ENCODE measurements at regions not wholly inside any gene's neighbourhood (a gene's known extent, or its start where the extent isn't known, plus 50 kb on each side); places are given as distances from the start of the nearest gene placed in this dataset.

DNA sequence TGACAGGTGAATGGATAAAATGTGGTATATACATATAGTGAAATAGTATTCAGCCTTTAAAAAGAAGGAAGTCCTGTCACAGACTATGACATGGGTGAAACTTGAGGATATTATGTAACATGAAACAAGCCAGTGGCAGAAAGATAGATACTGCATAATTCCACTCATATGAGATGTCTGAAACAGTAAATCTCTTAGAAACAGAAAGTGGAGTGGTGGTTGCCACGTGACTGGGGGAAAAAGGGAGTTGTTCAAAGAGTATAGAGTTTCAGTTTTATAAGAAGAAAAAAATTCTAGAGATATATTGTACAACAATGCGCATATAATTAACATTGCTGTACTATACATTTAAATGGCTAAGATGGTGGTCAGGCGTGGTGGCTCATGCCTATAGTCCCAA lies 178.2 kb upstream of the ATP5MC3 start:
- TF ChIP-seq, protein P1, sequence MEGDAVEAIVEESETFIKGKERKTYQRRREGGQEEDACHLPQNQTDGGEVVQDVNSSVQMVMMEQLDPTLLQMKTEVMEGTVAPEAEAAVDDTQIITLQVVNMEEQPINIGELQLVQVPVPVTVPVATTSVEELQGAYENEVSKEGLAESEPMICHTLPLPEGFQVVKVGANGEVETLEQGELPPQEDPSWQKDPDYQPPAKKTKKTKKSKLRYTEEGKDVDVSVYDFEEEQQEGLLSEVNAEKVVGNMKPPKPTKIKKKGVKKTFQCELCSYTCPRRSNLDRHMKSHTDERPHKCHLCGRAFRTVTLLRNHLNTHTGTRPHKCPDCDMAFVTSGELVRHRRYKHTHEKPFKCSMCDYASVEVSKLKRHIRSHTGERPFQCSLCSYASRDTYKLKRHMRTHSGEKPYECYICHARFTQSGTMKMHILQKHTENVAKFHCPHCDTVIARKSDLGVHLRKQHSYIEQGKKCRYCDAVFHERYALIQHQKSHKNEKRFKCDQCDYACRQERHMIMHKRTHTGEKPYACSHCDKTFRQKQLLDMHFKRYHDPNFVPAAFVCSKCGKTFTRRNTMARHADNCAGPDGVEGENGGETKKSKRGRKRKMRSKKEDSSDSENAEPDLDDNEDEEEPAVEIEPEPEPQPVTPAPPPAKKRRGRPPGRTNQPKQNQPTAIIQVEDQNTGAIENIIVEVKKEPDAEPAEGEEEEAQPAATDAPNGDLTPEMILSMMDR (IDR thresholded peaks at IDR 0.05; ENCODE audit: low read depth, low read length, missing control alignments): no peak
- in situ Hi-C loops (cut with HindIII; ENCODE audit: low sequenced_read_pairs): no loop called here
- no peak for DNase-seq (ENCODE audit: low read depth)
- no peak overlapping the region for H3K4me3 ChIP-seq (ENCODE audit: low read depth, low read length)

DNA sequence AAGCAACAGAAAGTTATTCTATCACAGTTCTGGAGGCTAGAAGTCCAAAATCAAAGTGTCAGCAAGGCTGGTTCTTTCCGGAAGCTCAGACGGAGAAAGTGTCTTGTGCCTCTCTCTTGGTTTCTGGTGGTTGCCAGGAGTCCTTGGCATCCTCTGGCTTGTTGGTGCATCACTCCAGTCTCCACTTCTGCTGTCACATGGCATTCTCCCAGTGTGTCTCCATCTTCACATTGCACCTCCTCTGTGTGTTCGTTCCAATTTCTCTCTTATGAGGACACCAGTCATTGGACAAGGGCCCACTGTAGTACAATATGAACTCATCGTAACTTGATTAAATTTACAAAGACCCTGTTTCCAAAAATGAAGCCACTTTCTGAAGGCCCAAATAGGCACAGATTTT lies 175.4 kb upstream of the ATP5MC3 start:
- DNase-seq (ENCODE audit: low read depth): no peak
- in situ Hi-C loops (cut with HindIII; ENCODE audit: low sequenced_read_pairs): no loop called here
- TF ChIP-seq, protein P1 (IDR thresholded peaks at IDR 0.05; ENCODE audit: low read depth, low read length, missing control alignments): no peak
- no peak overlapping the region for H3K4me3 ChIP-seq (ENCODE audit: low read depth, low read length)

DNA sequence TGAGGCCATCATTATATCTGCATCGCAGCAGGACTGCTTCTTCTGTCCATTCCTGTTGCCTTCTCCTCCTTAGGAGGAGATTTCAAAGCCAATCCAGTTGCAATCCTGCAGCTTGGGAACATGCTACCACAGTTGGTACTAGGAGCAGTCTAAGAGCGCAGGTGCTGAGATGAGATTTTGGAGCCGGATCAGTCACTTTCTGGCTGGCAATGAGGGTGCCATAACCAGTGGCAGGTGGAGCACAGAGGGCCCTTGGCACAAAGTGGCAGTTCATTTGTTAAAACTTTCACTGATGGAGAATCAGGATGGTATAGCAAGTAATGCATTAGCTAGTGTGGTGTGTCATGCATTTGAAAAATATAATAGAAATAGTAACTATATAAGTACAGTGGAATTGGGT lies 173.7 kb upstream of the ATP5MC3 start:
- TF ChIP-seq, protein P1 (IDR thresholded peaks at IDR 0.05; ENCODE audit: low read depth, low read length, missing control alignments): no peak
- in situ Hi-C loops (cut with HindIII; ENCODE audit: low sequenced_read_pairs): no loop called here
- no peak for DNase-seq (ENCODE audit: low read depth)
- no peak overlapping the region for H3K4me3 ChIP-seq (ENCODE audit: low read depth, low read length)

DNA sequence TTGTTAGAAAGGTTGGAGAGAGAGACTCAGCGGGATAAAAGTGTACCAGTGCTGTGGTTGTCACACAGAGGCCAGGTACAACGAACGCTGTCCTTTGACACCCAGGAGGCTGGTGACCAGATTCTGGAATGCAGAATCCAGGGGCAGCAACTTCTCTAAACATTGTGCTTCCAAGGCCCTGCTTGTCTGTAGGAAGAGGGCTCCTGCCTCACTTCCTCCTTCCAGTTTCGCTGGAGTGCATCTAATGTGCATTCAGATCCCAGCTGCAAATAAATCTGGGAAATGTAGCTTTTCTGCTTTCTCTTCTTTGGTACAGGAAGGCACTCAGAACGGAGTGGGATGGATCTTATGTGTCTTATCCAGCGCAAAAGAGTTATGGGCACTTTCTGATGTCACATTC lies 171.8 kb upstream of the ATP5MC3 start:
- TF ChIP-seq, protein P1 (IDR thresholded peaks at IDR 0.05; ENCODE audit: low read depth, low read length, missing control alignments): no peak
- DNase-seq (ENCODE audit: low read depth): no peak
- H3K4me3 ChIP-seq (ENCODE audit: low read depth, low read length): no peak overlapping the region
- in situ Hi-C loops (cut with HindIII; ENCODE audit: low sequenced_read_pairs): no loop called here

DNA sequence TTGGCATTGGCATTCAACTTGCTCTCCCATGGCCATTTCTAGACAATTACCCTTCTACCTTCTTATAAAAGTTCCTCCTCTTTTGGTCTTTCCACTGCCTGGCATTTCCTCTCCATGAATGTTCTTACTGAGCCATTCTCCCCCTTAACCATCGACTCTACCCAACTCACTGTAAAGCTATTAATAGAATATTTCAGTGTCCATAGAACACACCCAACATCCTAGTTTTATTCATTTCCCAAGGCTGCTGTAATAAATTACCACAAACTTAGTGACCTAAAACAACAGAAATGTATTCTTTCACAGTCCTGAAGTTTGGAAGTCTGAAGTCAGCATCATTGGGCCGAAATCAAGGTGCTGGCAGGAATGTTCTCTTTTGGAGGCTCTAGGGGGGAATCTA lies 170.0 kb upstream of the ATP5MC3 start:
- TF ChIP-seq, protein P1 (IDR thresholded peaks at IDR 0.05; ENCODE audit: low read depth, low read length, missing control alignments): no peak
- in situ Hi-C loops (cut with HindIII; ENCODE audit: low sequenced_read_pairs): no loop called here
- no peak overlapping the region for H3K4me3 ChIP-seq (ENCODE audit: low read depth, low read length)
- no peak for DNase-seq (ENCODE audit: low read depth)

DNA sequence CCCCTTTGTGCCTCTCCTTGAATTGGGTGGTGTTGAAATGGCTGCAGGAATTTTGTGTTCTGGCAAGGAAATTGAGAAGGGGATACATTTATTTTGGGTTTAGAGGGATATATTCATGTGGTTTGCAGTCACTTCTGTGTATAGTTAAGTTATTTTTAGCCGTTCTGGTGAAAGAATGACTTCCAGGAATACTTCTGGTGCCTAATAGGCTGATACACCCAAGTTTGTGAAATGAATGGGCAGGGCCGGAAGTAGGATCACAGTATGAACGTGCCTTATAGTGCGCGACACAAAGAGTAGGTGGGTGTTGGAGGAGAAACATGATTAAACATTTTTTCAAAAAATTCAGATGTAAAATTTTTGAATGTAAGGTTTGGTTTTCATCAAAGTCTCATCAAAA lies 168.6 kb upstream of the ATP5MC3 start:
- TF ChIP-seq, protein P1 (IDR thresholded peaks at IDR 0.05; ENCODE audit: low read depth, low read length, missing control alignments): no peak

DNA sequence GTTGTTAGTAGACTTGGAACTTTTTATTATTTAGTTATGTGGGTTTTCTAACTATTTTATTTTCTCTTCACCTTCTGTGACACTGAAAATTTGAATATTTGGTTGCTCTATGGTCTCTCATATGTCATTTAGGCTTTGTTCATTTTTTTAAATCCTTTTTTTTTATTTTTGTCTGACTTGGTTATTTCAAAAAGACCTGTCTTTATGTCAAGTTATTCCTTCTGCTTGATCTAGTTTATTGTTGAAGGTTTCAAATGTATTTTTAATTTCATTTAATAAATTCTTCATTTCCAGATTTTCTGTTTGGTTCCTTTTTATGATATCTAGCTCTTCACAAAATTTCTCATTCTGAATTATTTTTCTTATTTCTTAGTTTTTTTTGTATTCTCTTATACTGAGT lies 160.6 kb upstream of the ATP5MC3 start:
- in situ Hi-C loops (cut with HindIII; ENCODE audit: low sequenced_read_pairs): no loop called here

More for the DNA sequence above, 168.6 kb upstream of the ATP5MC3 start:
- DNase-seq (ENCODE audit: low read depth): no peak
- H3K4me3 ChIP-seq (ENCODE audit: low read depth, low read length): no peak overlapping the region
- in situ Hi-C loops (cut with HindIII; ENCODE audit: low sequenced_read_pairs): no loop called here

More for the DNA sequence above, 160.6 kb upstream of the ATP5MC3 start:
- H3K4me3 ChIP-seq (ENCODE audit: low read depth, low read length): no peak overlapping the region
- no peak for DNase-seq (ENCODE audit: low read depth)
- TF ChIP-seq, protein P1 (IDR thresholded peaks at IDR 0.05; ENCODE audit: low read depth, low read length, missing control alignments): no peak
